Calu3 (cell line): ENCODE measurements at regions not wholly inside any gene's neighbourhood (a gene's known extent, or its start where the extent isn't known, plus 50 kb on each side); places are given as distances from the start of the nearest gene placed in this dataset.

Experiments used
- BruUV-seq: library from RNA; stranded (reverse); fragments of 400-500 nt; replicated peaks from 2 replicates; lab custom pipeline; 2021; lab: Mats Ljungman, UMichigan
- CTCF ChIA-PET: fragments of 300-600 bp; sonication (Branson Sonifier 250); formaldehyde crosslinking; loops from one replicate; lab custom pipeline; 2022; ENCODE audit warnings: antibody characterized with exemption; lab: Charles Lee
- DNase-seq: peaks from one replicate; pipeline ENCODE4 v3.0.0; 2022
- H3K27ac Mint-ChIP-seq: one replicate; pipeline ENCODE4 v1.8.0; 2022; ENCODE audit warnings: mixed read lengths; ENCODE audit not compliant: unreplicated experiment
- H3K27me3 Mint-ChIP-seq: one replicate; pipeline ENCODE4 v1.8.0; 2022; ENCODE audit warnings: mixed read lengths; ENCODE audit not compliant: unreplicated experiment
- H3K36me3 Mint-ChIP-seq: one replicate; pipeline ENCODE4 v1.8.0; 2022; ENCODE audit warnings: mild to moderate bottlenecking, moderate library complexity, mixed read lengths; ENCODE audit not compliant: insufficient read depth, unreplicated experiment
- H3K4me1 Mint-ChIP-seq: one replicate; pipeline ENCODE4 v1.8.0; 2022; ENCODE audit warnings: mild to moderate bottlenecking, low read depth, mixed read lengths; ENCODE audit not compliant: unreplicated experiment
- H3K4me3 Mint-ChIP-seq: one replicate; pipeline ENCODE4 v1.8.0; 2022; ENCODE audit warnings: mild to moderate bottlenecking, low read depth, moderate library complexity, mixed read lengths; ENCODE audit not compliant: unreplicated experiment
- H3K9me3 Mint-ChIP-seq: one replicate; pipeline ENCODE4 v1.8.0; 2022; ENCODE audit warnings: low read depth, mixed read lengths; ENCODE audit not compliant: unreplicated experiment
- intact Hi-C: fragments of 100-400 bp; cut with micrococcal nuclease; formaldehyde crosslinking; loops from one replicate; pipeline ENCODE4 v1.10.0; 2022; ENCODE audit not compliant: unreplicated experiment
- TF ChIP-seq, protein P1 (sequence below): fragments of 200-600 bp; IDR thresholded peaks from one replicate; pipeline ENCODE4 v1.8.0; 2022; ENCODE audit warnings: antibody characterized with exemption; ENCODE audit not compliant: unreplicated experiment

DNA sequence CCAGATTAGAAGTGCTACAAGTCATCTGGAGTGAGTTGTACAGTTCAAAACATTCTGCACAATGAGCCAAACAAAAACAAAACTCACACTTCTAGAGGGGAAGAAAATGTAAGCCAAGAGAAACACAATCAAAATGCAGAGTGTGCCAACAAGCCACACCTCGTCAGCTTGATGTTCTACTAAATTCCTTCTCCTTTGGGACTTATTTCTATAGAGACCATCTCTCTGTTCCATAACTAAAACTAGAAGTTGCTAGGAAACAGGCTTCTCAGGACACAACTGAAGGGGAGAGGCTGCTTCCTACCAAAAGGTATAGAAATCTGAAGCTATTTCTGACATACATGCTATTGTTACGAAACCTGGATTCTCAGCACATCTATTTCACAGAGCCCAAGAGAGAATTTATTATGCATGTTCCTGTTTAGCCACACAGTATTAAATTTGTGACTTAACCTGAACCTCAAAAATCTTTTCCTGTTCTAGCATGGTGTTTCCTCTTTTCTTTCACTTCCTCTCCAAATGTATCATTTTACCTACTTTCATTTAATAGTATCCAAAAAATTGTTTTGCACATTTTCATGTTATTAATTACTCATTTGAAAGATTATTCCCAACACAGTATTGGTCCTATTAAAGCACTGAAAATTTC is 211.4 kb upstream of the CCDC150 start:
- Mint-ChIP-seq H3K27ac (no peak overlapping the region), H3K36me3 (no peaks in the 10 kb centered on the region), H3K9me3 (no peaks in the 10 kb centered on the region), H3K4me3 (no peak overlapping the region), H3K27me3 (no peaks in the 10 kb centered on the region), H3K4me1 (peaks cover 11% of the 10 kb centered on the region)
- BruUV-seq, result no TSS peak
- no peak for DNase-seq
- TF ChIP-seq, protein P1, sequence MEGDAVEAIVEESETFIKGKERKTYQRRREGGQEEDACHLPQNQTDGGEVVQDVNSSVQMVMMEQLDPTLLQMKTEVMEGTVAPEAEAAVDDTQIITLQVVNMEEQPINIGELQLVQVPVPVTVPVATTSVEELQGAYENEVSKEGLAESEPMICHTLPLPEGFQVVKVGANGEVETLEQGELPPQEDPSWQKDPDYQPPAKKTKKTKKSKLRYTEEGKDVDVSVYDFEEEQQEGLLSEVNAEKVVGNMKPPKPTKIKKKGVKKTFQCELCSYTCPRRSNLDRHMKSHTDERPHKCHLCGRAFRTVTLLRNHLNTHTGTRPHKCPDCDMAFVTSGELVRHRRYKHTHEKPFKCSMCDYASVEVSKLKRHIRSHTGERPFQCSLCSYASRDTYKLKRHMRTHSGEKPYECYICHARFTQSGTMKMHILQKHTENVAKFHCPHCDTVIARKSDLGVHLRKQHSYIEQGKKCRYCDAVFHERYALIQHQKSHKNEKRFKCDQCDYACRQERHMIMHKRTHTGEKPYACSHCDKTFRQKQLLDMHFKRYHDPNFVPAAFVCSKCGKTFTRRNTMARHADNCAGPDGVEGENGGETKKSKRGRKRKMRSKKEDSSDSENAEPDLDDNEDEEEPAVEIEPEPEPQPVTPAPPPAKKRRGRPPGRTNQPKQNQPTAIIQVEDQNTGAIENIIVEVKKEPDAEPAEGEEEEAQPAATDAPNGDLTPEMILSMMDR, result no peak
- CTCF ChIA-PET, result no interaction called here
- intact Hi-C loops, result no loop called here

DNA sequence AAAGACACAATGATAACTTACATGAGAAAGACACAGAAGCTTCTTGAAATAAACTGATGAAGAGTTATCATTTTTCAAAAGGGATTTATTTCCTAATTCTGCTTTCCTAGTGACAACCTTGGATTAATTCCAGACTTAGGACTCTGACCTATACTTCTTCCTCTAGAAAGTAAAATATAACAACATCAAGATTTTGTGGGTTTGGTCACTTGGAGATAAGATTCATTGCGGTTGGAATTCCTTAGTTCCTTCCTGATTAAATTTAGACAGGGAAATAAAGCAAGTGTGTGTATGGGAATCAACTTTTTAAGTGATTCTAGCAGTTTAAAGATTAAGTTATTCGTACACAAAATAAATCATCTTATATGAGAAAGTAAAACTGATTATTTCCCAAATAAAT is 208.4 kb upstream of the CCDC150 start:
- TF ChIP-seq, protein P1, result no peak
- no peaks in the 10 kb centered on the region for H3K27me3 Mint-ChIP-seq
- no peak for DNase-seq
- no peaks in the 10 kb centered on the region for H3K36me3 Mint-ChIP-seq
- BruUV-seq, result no TSS peak
- peaks cover 11% of the 10 kb centered on the region for H3K4me1 Mint-ChIP-seq
- CTCF ChIA-PET, result no interaction called here
- H3K27ac Mint-ChIP-seq, result peak overlapping the region; percentile 18
- intact Hi-C loops, result loop anchor here (2.0 to 10.0 kb wide), 2 partner anchors 22 to 324 kb away; no protein-coding TSS in a partner anchor
- H3K4me3 Mint-ChIP-seq, result no peak overlapping the region
- H3K9me3 Mint-ChIP-seq, result no peaks in the 10 kb centered on the region

DNA sequence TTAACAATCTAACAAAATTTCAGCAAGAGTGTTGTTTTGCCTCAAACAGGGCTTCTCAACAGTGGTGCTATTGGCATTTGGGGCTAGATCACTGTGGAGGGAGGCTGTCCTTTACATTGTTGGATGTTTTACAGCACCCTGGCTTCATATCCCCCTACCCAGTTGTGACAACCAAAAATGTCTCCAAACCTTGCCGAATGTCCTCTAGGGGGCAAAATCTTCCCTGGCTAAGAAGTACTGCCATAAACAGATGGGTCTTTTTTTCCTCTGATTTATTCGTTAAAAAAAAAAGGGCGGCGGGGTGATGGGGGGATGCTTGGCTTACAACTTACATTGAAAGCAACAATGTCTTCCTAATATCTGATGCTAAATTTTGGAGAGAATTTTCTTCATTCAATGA is 207.6 kb upstream of the CCDC150 start:
- intact Hi-C loops, result loop anchor here (2.0 to 10.0 kb wide), 2 partner anchors 21 to 323 kb away; no protein-coding TSS in a partner anchor
- H3K4me1 Mint-ChIP-seq, result peaks cover 11% of the 10 kb centered on the region
- TF ChIP-seq, protein P1, result peak; percentile 43
- H3K4me3 Mint-ChIP-seq, result no peak overlapping the region
- no peaks in the 10 kb centered on the region for H3K9me3 Mint-ChIP-seq
- CTCF ChIA-PET, result no interaction called here
- no peak overlapping the region for H3K27ac Mint-ChIP-seq
- no TSS peak for BruUV-seq
- DNase-seq, result peak; percentile 19
- no peaks in the 10 kb centered on the region for H3K36me3 Mint-ChIP-seq
- H3K27me3 Mint-ChIP-seq, result no peaks in the 10 kb centered on the region

DNA sequence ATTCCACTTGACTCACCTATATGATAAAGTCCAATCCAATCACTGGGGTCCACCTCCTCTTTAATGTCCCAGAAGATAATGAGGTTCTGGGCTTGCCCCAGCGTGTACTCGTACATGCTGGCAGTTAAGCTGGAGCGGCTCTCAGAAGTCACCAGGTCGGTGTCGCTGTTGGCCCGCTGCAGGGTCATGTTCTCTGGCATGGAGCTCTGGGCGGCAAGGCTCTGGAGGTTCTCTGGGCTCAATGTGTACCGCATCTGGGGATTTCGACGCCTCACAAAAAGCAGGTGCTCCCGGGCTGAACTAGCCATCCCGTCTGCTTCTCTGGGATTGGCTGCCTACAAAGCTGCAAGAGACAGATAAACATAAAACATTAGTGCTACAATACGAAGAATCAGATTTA is 206.4 kb upstream of the CCDC150 start:
- no TSS peak for BruUV-seq
- no peaks in the 10 kb centered on the region for H3K36me3 Mint-ChIP-seq
- DNase-seq, result no peak

More for the DNA sequence above, 206.4 kb upstream of the CCDC150 start:
- CTCF ChIA-PET, result no interaction called here
- peaks cover 11% of the 10 kb centered on the region for H3K4me1 Mint-ChIP-seq
- intact Hi-C loops, result loop anchor here (10.0 kb wide), 1 partner anchor 322 kb away; no protein-coding TSS in a partner anchor
- TF ChIP-seq, protein P1, result no peak
- no peak overlapping the region for H3K27ac Mint-ChIP-seq
- no peaks in the 10 kb centered on the region for H3K9me3 Mint-ChIP-seq
- H3K4me3 Mint-ChIP-seq, result no peak overlapping the region
- H3K27me3 Mint-ChIP-seq, result no peaks in the 10 kb centered on the region
